C4-2B (cell line): ENCODE measurements at regions not wholly inside any gene's neighbourhood (a gene's known extent, or its start where the extent isn't known, plus 50 kb on each side); places are given as distances from the start of the nearest gene placed in this dataset.

Source experiments
- H3K27ac ChIP-seq: fragments of 450-650 bp; 2 replicates; pipeline ENCODE4 v1.5.1; 2017
- ZFX ChIP-seq: fragments of 450-650 bp; IDR thresholded peaks from 2 replicates; pipeline ENCODE4 v1.6.1; 2017
- TF ChIP-seq, protein P1 (sequence below): fragments of 450-650 bp; conservative IDR thresholded peaks from 2 replicates; pipeline ENCODE4 v1.5.1; 2017; ENCODE audit warnings: mild to moderate bottlenecking

DNA sequence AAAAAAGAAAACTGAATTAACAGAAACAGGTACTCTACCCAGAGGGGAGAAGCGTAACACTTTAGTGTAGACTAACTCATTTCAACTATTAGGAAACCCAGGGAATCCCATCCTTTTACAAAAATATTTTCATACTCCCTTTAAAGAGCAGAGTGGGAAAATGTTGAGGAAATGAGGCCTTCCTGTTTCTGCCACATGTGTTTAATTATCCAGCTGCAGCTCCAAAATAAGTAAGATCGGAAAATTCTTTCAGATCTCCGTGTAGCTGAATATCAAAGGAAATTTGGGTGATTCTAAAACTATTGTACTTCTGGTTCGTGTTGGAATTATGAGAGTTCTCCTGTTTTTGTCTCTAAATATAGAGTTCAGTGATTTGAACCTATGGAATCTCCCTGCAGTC lies 58.0 kb upstream of the CAV2 start:
- H3K27ac ChIP-seq: no peak overlapping the region
- no peak for TF ChIP-seq ZFX
- TF ChIP-seq, protein P1, sequence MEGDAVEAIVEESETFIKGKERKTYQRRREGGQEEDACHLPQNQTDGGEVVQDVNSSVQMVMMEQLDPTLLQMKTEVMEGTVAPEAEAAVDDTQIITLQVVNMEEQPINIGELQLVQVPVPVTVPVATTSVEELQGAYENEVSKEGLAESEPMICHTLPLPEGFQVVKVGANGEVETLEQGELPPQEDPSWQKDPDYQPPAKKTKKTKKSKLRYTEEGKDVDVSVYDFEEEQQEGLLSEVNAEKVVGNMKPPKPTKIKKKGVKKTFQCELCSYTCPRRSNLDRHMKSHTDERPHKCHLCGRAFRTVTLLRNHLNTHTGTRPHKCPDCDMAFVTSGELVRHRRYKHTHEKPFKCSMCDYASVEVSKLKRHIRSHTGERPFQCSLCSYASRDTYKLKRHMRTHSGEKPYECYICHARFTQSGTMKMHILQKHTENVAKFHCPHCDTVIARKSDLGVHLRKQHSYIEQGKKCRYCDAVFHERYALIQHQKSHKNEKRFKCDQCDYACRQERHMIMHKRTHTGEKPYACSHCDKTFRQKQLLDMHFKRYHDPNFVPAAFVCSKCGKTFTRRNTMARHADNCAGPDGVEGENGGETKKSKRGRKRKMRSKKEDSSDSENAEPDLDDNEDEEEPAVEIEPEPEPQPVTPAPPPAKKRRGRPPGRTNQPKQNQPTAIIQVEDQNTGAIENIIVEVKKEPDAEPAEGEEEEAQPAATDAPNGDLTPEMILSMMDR: no peak

GRCh38 chr7:116443101-116443523 lies 56.4 kb upstream of the CAV2 start:
- TF ChIP-seq, protein P1: no peak
- no peak for TF ChIP-seq ZFX
- H3K27ac ChIP-seq: no peak overlapping the region

DNA sequence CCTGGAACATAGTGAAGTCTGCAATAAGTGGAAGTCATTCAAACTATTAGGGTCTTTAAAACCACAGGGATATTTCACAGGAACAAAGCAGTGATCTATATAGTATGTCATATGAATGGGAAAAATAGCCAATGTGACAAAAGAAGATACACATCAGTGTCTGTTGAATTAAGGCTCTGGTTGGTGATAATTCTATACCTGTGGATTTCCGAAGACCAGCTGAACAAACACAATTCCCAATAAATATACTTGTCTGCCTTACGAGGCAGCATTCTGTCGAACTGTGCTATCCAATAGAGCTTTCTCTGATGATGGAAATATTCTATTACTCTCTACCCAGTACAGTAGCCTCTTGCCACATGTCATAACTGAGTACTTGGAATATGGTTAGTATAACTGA lies 55.9 kb upstream of the CAV2 start:
- TF ChIP-seq, protein P1: no peak
- TF ChIP-seq ZFX: no peak
- no peak overlapping the region for H3K27ac ChIP-seq

GRCh38 chr7:116445447-116446211 lies 53.9 kb upstream of the CAV2 start:
- no peak for TF ChIP-seq ZFX
- TF ChIP-seq, protein P1: no peak
- no peak overlapping the region for H3K27ac ChIP-seq

DNA sequence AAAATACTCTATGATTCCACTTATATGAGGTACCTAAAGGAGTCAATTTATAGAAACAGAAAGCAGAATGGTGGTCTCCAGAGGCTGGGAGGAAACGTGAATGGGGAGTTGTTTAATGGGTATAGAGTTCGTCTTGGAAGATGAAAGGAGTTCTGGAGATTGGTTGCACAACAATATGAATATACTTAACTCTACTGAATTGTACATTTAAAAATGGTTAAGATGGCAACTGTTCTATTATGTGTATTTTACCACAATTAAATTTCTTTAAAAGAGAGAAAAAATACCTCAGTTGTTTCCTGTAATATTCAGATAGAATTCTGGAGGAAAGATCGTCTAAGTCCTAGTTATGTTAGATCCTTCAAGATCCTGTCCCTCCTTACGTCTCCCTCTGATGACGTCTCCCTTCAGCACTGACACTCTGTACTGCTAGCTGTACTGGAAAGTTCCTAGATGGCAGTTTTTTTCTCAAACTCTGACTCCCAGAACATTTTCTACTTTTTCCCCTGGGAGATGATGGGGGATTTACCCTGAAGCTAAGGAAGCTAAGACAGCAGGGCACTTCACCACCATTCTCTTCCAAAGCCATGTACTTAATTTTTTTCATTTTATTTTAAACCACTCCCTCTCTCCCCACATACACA lies 53.2 kb upstream of the CAV2 start:
- TF ChIP-seq ZFX: no peak
- TF ChIP-seq, protein P1: no peak
- no peak overlapping the region for H3K27ac ChIP-seq

GRCh38 chr7:116447436-116447835 lies 52.1 kb upstream of the CAV2 start:
- no peak overlapping the region for H3K27ac ChIP-seq
- TF ChIP-seq, protein P1: no peak
- TF ChIP-seq ZFX: no peak
